GM19351 (cell line): ENCODE measurements at regions not wholly inside any gene's neighbourhood (a gene's known extent, or its start where the extent isn't known, plus 50 kb on each side); places are given as distances from the start of the nearest gene placed in this dataset.
"Not testable (repeated sequence)": the region's sequence is repeated elsewhere in the genome, so short reads cannot be mapped to it uniquely, and the experiment has no call there.

Source experiments
- ATAC-seq: cut with Tn5 transposase; IDR thresholded peaks from one replicate; pipeline ENCODE4 v1.9.1; 2021; ENCODE audit warnings: mild to moderate bottlenecking, moderate library complexity; ENCODE audit not compliant: unreplicated experiment

DNA sequence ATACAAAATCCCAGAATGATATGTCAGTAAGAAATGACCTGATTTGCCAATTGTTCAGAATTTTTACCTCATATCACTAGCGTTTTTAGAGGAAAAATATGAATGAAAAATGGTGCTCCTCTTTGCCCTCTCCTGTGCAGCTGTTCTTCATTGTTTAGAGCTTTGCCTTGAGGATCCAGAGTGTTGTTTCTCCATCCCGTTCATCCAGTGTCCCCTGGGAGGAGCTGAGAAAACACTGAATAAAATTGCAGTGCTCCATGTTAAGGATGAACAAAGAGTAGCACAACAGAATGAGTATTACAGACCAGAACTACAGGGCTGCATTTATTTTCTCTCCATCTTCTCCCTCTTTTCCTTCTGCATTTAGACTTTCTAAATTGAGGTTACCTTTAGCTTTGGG, 133.1 kb downstream of the ADCYAP1 start:
- no peak for ATAC-seq

- ATAC-seq, result no peak
Measured at GRCh38 chr18:1039421-1039820, 134.8 kb downstream of the ADCYAP1 start.

GRCh38 chr18:1043039-1043438, 138.4 kb downstream of the ADCYAP1 start:
- not testable (repeated sequence) for ATAC-seq

DNA sequence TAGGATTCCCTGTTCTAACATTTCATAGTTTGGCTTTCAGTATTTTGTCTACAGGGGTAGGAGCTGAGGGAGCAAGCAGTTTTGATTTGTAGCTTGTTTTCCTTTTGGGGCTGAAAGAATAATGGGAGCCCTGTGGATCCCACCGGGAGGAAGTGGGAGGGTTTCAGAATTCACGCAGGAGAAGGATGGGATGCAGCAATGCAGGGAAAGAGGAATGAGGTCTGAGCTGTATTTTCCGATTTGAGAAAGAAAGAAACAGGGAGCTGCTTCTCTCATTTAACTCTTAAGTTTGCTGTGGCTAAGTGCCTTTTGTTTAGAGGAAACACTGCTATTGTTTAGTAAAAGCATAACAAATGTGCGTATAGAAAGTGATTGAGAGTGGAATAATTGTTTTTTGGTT, 141.0 kb downstream of the ADCYAP1 start:
- no peak for ATAC-seq

- ATAC-seq, result no peak
Measured at GRCh38 chr18:1047406-1047805, 142.7 kb downstream of the ADCYAP1 start.

GRCh38 chr18:1048032-1048431, 143.4 kb downstream of the ADCYAP1 start:
- no peak for ATAC-seq

GRCh38 chr18:1049173-1049572, 144.5 kb downstream of the ADCYAP1 start:
- no peak for ATAC-seq

DNA sequence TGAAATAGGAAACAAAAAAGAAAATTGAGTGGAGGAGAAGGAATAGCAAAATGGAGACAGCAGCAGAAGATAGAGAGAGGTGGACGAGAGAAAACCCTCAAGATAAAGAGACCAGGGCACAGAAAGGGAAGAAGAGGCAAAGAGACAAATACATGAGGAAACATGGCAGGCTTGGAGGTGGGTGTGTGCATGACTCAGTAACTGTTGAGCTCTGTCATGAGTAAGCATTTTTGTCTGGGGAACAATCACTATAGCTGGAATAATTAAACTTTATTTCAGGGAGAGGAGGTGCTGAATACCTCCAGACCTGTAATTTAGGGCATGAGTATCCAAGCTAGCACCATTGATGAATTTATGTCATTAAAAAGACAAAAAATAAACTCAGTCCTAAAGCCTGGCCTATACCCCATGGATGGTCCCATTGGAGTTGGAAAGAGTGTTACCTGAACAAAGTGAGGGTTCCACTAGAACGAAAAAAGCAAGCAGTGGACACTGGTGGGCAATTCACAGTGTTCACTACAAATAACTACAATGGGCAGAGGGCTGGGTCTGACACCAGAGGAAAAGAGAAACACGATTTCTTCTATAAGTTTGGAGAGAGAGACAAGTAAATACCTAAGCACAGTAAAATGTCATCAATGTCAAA, 145.5 kb downstream of the ADCYAP1 start:
- no peak for ATAC-seq

DNA sequence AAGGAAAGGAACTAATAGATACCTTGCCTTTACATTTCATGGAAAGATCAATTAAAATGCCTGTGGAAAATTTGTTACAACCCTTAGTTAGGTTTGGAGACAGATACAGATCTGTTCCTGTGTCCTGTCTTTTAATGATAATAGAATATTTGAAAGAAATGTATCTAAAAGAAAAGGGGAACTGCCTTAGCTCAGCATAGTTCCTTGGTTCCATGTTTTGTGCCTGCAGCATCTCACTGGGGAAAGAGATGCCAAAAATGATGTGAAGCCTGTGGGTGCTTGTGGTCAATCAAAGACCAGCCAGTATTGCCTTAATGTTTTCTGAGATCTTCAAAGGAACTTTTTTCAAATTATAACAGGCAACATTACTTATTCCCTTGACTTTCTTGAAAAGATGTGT, 147.6 kb downstream of the ADCYAP1 start:
- no peak for ATAC-seq

DNA sequence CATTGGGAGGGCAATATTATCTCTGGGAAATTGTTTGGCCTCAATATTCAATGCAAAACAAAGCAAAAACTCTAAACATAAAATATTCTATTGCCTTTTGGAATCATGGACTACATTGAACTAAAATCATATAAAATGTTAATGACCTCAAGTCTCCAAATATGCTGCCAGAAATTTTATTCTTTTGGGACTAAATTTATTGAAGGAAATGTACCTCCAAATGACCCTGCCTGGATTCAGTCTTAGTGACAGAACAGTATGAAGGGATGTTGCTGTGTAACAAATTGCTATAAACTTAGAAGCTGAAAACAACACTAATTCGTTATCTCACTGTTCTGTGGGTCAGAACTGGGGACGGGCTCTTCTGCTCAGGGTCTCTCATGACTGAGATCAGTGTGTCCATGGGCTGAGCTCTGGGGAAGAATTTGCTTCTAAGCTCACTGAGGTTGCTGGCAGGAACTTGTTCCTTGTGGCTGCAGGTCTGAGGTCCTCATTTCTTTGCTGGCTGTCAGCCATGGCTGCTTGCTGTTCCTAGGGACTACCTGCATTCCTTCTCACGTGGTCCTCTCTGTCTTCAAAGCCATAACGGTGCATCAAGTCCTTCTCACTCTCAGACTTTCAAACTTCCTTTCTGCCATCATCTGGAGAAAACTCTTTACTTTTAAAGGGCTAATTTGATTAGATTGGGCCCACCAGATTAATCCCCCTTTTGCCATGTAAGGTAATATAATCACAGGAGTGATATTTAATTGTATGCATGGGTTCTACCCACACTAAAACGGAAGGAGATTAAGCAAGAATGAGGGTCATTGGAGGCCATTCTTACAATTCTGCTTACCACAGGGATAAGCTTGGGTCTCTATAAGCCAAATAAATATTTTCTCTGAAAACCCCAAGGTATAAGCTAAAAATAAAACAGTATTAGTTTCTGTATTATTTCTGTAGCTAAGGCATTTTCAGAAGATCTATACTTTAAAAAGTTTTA, 149.0 kb downstream of the ADCYAP1 start:
- ATAC-seq, result no peak

- ATAC-seq, result no peak
Measured at GRCh38 chr18:1056404-1056803, 151.7 kb downstream of the ADCYAP1 start.

DNA sequence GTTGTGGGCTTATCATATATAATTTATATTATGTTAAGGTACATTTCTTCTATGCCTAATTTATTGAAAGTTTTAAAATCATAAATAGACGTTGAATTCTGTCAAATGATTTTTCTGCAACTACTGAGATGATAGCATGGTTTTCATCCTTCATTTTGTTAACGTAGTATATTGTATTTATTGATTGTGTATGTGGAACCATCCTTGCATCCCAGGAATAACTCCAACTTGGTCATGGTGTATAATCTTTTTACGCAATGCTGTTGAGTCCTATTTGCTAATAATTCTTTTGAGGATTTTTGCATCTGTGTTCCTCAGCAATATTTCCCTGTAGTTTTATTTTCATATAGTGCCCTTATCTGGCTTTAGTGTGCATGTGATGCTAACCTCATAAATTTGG, 152.7 kb downstream of the ADCYAP1 start:
- ATAC-seq, result no peak

DNA sequence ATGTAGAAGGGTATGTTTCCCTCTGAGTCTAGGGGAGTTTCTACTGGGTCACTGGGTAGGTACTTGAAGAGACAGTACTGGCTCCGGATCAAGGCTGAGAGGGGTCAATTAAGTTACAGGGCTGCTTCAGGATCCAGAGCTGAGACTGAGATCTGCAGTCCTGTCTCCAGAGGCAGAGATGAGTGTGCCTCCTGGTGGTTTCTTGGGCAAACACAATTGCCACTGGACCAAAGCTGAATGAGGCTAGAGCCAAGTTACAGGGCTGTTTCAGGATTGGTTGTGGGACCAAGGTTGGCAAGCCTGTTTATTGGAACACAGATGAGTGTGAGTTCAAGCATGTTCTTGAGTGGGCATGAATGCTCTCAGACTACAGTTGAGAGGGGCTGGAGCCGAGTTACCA, 157.9 kb downstream of the ADCYAP1 start:
- ATAC-seq, result no peak

DNA sequence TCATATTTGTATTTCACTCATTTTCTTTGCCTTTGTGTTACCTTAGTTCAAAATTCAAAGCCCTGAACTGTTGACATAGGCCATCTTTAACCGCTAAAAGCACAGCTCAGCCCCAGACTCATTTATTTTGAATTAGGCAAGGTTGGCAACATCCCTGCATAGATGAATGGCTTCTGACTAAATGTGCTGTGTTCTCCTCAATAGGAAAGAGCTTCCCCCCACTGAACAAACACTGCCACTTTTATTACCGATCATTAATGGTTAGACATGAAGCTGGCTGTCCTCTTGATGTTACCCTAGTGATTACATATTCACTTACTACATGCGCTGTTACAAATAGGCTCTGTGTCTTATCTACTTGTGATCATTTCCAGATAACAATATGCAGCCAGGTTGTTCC, 170.7 kb downstream of the ADCYAP1 start:
- no peak for ATAC-seq

DNA sequence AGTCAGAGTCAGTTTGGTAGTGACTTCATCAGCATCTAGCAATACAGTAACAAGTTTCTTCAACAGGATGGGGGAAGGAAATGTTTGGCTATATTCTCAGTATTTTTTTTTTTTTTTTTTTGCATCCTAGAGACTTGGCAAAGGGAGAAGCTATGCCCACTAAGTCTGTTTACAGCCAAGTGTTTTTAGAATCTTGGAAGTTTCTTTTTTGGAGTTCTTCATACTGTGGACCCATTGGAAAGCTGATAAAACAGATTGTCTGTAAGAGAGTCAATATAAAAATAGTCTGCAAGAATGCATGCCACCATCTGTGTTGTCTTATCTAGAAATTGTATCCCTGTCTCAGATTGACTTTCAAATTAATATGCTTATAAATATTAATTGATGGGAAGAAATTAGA, 171.2 kb downstream of the ADCYAP1 start:
- ATAC-seq, result no peak

- no peak for ATAC-seq
Measured at GRCh38 chr18:1078301-1078700, 173.6 kb downstream of the ADCYAP1 start.

GRCh38 chr18:1083675-1084074, 179.0 kb downstream of the ADCYAP1 start:
- ATAC-seq, result not testable (repeated sequence)

DNA sequence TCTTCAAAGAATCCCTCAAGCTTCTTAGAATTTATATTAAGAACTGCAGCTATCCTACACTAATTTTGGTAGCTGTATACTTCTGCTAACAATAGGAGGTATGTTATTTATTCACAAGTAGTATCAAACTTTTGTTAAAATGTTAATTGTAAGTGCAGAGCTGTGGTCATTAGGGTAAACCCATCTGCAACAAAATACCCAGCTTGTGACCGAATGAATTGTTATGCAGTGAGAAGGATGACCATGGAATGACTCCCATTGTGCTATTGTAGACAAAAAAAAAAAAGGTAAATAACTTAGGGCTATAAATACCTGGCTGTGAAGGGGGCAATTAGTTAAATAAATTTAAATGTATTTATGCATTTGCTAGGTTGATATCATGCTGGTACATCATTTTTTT, 186.1 kb downstream of the ADCYAP1 start:
- ATAC-seq, result no peak

DNA sequence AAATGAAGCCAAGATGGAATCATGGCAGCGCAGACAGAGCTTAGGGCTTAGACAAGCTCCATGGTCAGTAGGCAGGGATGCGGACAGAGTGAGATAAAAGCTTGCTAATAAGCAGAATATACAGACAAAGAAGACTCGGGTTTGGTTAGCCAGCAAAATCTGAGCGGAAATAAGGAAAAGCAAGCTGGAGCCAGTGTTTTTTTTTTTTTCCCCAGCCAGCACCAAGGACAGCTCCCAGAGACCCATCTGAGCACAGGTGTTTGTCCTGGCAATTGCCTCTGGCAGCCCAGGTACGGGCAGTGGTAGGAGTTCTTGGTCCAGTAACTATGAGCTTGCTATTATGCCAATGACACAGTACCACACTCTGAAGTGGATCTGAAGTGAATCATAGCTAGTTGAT, 187.6 kb downstream of the ADCYAP1 start:
- ATAC-seq, result no peak

GRCh38 chr18:1094409-1094808, 189.7 kb downstream of the ADCYAP1 start:
- ATAC-seq, result no peak

- not testable (repeated sequence) for ATAC-seq
Measured at GRCh38 chr18:1097991-1098735, 193.5 kb downstream of the ADCYAP1 start.
